Sigmoid colon (tissue), 4 donors: ENCODE measurements at regions not wholly inside any gene's neighbourhood (a gene's known extent, or its start where the extent isn't known, plus 50 kb on each side); places are given as distances from the start of the nearest gene placed in this dataset.

Experiments
- POLR2A ChIP-seq, 2 donors: fragments of 450-650 bp; IDR thresholded peaks; one replicate each; pipeline ENCODE4 v1.6.1; 2016; ENCODE audit warnings: antibody characterized with exemption in 2 of 2, mild to moderate bottlenecking in 2 of 2, moderate library complexity in 2 of 2
- POLR2AphosphoS5 ChIP-seq, 4 donors: sonication (generic); formaldehyde crosslinking; IDR thresholded peaks; one replicate each; pipeline ENCODE4 v1.6.1; 2017; ENCODE audit warnings: antibody characterized with exemption in 4 of 4
- TF ChIP-seq, protein P1 (sequence below), 4 experiments: fragments of 450-650 bp in 3 of 4; fragments of 200-600 bp in 1 of 4; IDR thresholded peaks; one replicate each; pipeline ENCODE4 v1.5.1; 2016 to 2019; ENCODE audit warnings: antibody characterized with exemption in 4 of 4, mild to moderate bottlenecking in 3 of 4, moderate library complexity in 2 of 4

DNA sequence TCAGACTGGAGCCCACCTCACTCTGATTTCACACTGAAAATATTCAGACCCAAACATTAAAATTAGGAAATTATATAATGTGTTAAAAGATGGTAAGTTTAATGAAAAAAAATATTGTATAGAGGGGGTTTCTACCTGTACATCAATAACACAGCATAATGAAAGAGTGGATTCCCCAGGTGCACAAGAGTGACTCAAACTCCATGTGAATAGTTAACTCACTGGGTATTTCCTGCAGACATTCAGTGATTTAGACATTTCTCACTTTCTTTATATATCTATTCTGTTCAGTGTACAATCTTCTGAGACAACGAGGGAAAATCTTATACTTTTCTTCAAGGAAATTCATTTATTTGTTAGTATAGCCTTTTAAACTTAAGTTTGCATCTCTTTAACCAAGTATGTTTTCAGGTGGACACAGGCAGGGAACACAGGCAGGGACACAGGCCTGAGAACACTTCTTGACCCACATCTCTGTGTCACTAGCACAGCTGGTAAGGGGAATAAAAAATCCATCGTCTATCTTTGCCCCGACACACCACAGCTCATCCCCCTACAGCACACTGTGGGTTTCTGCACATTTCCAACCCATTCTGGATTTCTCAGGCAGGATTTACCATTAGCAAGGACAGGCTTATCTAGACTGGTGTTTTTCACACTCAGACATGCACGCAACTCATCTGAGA, 525.5 kb upstream of the BOD1L1 start:
- TF ChIP-seq, protein P1, sequence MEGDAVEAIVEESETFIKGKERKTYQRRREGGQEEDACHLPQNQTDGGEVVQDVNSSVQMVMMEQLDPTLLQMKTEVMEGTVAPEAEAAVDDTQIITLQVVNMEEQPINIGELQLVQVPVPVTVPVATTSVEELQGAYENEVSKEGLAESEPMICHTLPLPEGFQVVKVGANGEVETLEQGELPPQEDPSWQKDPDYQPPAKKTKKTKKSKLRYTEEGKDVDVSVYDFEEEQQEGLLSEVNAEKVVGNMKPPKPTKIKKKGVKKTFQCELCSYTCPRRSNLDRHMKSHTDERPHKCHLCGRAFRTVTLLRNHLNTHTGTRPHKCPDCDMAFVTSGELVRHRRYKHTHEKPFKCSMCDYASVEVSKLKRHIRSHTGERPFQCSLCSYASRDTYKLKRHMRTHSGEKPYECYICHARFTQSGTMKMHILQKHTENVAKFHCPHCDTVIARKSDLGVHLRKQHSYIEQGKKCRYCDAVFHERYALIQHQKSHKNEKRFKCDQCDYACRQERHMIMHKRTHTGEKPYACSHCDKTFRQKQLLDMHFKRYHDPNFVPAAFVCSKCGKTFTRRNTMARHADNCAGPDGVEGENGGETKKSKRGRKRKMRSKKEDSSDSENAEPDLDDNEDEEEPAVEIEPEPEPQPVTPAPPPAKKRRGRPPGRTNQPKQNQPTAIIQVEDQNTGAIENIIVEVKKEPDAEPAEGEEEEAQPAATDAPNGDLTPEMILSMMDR (IDR thresholded peaks at IDR 0.05) = no peak
- no peak for TF ChIP-seq POLR2AphosphoS5 (IDR thresholded peaks at IDR 0.05)
- no peak for TF ChIP-seq POLR2A (IDR thresholded peaks at IDR 0.05)
